GM18499 (cell line): ENCODE measurements at regions not wholly inside any gene's neighbourhood (a gene's known extent, or its start where the extent isn't known, plus 50 kb on each side); places are given as distances from the start of the nearest gene placed in this dataset.

Experiments
- ATAC-seq: cut with Tn5 transposase; IDR thresholded peaks from one replicate; pipeline ENCODE4 v1.9.1; 2021; ENCODE audit warnings: moderate number of reproducible peaks; ENCODE audit not compliant: insufficient read depth, unreplicated experiment

- no peak for ATAC-seq
Measured at GRCh38 chr3:30069056-30069455, 537.3 kb upstream of the TGFBR2 start.

- no peak for ATAC-seq
Measured at GRCh38 chr3:30073040-30073439, 533.4 kb upstream of the TGFBR2 start.

GRCh38 chr3:30073622-30074021 lies 532.8 kb upstream of the TGFBR2 start:
- ATAC-seq = no peak

DNA sequence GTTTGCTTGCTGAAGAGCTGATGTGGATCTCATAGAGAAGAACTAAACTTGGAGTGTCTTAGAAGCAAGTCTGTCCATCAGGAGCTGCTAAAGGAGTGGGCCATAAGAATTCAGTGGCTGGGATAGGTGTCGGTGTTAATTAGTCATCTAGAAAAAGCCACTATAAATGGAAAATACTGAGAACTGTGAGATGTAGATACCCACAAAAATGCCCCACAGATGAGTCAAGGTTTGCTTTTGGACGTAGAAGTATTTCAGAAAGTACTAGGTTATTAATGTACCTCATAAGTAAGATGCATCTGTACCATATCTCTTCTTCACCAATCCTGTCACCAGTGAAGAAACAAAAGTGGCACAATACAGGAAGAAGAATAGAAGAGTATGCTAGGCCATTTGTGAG lies 530.9 kb upstream of the TGFBR2 start:
- ATAC-seq = no peak

DNA sequence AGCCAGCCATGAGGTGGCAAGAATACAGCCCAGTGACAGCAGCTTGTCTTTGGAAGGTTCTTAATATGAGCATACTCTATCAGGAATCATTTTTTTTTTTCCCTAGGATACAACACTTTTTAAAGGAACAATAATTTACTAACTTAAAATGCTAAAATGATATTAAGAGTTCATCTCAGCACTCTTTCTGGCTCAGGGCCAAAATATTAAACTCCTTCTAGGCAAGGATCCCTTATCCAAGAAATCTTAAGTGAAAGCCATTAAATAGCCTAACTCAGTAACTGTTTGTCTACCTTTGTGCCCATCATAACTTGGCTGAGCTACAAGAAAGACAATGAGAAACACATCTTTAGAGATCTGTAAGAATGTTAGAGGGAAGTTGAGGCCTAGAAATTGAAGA lies 529.5 kb upstream of the TGFBR2 start:
- no peak for ATAC-seq

GRCh38 chr3:30077746-30078145 lies 528.7 kb upstream of the TGFBR2 start:
- no peak for ATAC-seq

DNA sequence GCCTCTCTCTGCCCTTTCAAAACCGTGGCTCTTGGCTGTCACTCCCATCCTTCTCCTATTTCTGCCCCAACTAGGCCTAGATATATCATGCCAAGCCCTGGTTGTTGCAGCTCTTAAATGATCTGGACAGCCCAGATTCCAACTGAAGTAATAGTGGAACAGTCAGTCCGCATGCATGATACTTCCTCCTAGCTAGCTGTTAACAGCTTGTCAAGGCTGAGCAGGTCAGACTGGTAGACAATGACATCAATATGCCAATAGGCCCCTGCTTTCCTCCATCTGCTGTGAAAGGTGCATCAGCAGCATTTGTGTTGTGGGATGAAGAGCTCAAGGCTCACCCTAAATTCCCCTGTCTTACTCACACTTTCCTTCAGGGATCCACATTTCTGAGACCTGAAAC lies 527.7 kb upstream of the TGFBR2 start:
- ATAC-seq = no peak

DNA sequence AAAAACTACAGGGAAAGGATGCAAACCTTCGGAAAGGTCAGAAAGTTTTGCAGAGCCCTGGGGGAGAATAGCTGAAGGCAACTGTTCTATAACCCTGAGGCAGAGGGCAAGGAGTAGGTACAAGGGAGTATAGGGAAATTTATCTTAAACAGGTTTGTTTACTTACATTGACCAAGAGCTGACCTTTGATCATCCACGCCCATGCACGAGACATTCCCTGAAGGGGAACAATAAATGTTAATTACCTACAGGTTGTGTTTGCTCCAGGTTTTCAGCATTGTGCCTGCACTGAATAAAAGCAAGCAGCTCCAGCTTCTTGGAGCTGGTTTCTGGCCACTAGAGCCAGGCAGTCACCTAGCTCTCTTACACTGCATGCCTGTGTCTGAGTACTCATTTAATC lies 524.5 kb upstream of the TGFBR2 start:
- no peak for ATAC-seq

- no peak for ATAC-seq
Measured at GRCh38 chr3:30082652-30083051, 523.7 kb upstream of the TGFBR2 start.

DNA sequence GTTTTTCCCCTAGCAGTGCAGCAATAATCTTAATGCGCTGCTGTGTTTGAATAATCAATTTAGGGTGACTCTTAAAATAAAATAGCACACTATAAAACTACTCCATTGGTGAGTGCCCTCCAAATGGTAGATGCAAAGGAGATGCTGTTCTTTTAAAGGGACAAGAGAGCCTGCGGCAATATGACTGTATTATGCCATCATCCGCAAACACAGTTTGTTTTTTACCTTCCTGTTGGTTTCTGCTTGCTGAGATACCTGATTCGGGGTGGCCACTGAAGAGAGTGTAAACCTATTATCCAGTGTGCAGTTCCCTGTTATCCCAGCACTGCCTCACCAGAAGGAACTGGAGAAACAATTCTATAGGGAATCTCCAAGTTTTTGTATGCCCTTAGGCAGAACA lies 523.1 kb upstream of the TGFBR2 start:
- no peak for ATAC-seq

DNA sequence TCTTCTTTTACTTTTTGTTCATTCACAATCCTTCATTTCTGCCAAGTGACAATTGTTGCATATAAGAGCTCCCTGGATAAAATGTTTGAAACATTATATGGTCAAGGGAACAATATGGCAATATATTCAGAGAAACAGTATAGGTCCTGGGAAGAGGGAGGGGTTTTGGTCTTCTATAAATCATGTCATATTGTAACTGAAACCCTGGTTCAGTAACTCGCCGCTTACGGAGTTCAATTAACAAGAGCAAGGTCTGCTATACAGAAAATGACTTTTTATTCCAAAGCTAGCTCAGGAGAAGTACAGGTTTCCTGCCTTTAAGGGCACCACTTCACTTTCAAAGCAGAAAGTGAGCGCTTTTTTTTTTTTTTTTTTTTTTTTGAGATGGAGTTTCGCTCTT lies 522.1 kb upstream of the TGFBR2 start:
- ATAC-seq = no peak

- no peak for ATAC-seq
Measured at GRCh38 chr3:30084971-30085403, 521.4 kb upstream of the TGFBR2 start.

DNA sequence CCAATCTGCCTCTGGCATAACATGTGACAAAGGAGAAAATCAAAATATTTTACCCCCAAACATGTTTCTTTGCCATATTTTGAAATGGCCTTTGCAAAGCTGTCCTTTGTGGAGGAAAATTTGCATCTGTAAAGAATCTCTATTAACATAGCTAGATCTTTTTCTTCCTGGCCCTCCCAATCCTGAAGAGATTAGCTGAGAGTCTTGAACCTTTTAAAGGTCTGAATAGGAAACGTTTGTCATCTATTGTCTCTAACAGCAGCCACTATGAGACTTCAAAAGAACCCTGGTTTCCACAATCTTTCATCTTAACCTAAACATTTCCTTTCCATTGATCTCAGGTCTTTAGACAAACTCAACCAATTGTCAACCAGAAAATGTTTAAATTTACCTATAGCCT lies 520.9 kb upstream of the TGFBR2 start:
- no peak for ATAC-seq

GRCh38 chr3:30091686-30092085 lies 514.7 kb upstream of the TGFBR2 start:
- ATAC-seq = no peak

- ATAC-seq = no peak
Measured at GRCh38 chr3:30097022-30097650, 509.3 kb upstream of the TGFBR2 start.

GRCh38 chr3:30098243-30098642 lies 508.2 kb upstream of the TGFBR2 start:
- no peak for ATAC-seq

DNA sequence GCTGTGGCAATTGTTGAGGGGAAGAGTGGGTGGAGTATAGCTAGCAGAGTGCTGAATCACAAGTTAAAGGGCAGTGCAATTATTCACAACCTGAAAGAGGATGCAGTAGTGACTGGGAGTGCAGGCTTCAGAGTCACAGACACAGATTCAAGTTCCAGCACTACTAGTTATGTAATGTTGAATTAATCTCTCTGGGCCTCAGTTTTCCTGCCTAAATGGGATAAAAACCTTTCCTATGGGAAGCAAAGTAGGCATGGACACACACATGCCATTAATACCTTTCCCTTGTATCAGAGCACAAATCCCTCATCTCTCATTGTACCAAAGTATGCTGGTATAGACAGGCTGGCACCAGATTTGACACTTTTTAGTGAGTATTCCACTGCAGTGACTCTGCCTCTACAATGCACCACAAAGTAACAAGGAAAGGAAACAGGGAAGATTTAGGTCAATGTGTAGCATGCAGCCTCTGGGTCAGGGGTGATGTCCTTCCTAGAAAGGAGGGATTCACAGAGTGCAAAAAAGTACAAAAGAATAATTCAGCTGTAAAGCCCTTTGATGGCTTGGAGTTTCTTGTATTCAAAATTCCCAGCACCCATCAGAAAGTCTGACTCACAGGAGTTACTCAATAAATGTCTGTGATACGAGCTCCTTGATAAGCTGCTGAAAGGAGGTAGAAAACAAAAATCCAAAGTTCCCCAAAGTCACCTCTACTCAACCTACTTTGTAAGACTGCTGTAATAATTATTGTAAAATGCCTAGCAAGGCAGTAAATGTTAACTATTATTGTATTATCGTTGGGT lies 507.5 kb upstream of the TGFBR2 start:
- no peak for ATAC-seq

- ATAC-seq = no peak
Measured at GRCh38 chr3:30102356-30102755, 504.0 kb upstream of the TGFBR2 start.

DNA sequence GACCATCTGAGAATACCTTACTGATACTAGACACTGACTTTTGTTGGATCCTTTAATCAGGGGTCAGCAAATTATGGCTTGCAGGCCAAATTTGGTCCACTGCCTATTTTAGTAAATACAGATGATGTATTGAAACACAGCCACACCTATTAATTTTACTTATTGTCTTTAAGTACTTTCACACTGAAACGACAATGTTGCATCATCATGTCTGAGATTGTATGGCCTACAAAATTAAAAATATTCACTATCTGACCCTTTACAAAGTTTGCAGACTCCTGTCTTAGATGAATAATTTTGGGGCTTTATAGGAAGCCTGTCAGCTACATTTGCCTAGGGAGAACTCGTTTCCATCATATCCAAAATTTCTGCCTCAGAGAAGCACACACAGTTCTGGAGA lies 503.2 kb upstream of the TGFBR2 start:
- ATAC-seq = no peak

DNA sequence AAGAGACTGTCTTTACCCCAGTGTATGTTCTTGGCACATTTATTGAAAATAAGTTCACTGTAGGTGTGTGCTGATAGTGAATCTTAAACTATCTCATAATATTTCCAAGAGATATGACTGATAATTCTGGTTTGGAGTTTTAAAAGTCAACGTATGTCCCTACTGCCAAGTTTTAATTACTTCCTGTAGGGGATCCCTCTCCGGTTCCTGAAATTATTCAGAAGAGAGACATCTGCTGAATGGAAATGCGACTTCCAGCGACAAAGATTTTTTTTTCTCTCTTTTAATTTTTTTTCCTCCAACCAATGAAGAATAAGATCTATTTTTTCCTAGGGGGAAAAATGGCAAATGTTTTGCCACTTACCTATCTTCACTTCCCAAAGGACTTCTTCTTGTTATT lies 498.9 kb upstream of the TGFBR2 start:
- no peak for ATAC-seq

DNA sequence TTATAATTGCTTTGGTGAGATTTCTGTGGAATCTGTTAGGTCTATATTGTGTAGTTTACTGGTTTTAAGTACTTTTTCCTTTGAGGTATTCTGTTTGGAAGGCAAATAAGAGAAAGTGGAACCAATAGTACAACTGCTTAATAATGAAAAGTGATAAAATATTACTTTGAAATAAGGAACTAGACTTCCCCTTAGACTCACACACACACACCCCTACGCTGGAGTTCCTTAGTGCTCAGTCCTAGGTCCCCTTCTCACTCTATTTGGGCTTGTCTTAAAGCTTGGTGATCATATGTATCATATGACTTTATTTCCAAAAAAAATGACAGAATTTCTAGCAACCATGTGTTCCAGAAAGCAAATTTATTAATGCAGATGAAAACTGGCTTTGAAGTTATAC lies 494.0 kb upstream of the TGFBR2 start:
- ATAC-seq = no peak

DNA sequence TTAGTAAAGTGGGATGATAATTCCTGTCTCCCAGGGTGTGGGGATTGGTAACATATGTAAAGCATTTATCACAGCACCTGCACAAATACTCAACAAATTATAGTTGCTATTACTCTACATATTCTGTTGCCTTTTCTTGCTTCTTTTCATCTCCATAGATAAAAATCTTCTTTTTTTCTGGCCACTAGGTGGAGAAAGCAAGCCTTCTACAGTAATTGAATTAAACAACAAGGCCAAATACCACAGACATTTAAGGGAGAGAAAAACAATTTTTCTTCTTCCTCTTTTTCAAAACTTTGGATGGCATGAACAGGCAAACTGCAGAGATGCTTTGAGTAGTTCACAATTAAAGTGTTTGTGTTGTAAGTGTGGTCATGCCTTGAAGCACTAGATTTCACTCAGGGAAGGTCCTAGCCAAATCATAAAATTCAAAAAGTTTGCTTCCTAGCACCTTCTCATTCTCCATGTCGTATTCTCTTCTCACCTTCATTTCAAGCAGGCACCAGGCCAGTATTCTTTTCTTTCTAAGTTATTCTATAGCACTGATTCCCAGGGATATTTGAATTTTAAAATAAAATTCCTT lies 493.4 kb upstream of the TGFBR2 start:
- ATAC-seq = no peak
